ENCODE measurements at regions not wholly inside any gene's neighbourhood (a gene's known extent, or its start where the extent isn't known, plus 50 kb on each side); places are given as distances from the start of the nearest gene placed in this dataset.

- no peak for TF ChIP-seq CTCF (IDR thresholded peaks at IDR 0.05 in 2 of 3, conservative IDR thresholded peaks at IDR 0.05 in 1 of 3; ENCODE audit: borderline replicate concordance in 1 of 3, insufficient read depth in 1 of 3, low read depth in 2 of 3, low read length in 2 of 3)
- no peak for TF ChIP-seq REST (IDR thresholded peaks at IDR 0.05; ENCODE audit: low read depth)
- TF ChIP-seq YY1 (IDR thresholded peaks at IDR 0.05; ENCODE audit: extremely low read depth, insufficient replicate concordance, low read depth, low read length): no peak
- TF ChIP-seq EZH2phosphoT487 (IDR thresholded peaks at IDR 0.05; ENCODE audit: borderline replicate concordance): no peak
- TF ChIP-seq POLR2A (IDR thresholded peaks at IDR 0.05; ENCODE audit: borderline replicate concordance, extremely low read depth, insufficient read depth, insufficient read length): no peak
- no peak for TF ChIP-seq SRF (IDR thresholded peaks at IDR 0.05; ENCODE audit: low read depth)
- TF ChIP-seq ZFX (IDR thresholded peaks at IDR 0.05): no peak
- TF ChIP-seq POLR2AphosphoS5 (IDR thresholded peaks at IDR 0.05; ENCODE audit: low read depth, low read length): no peak
- TF ChIP-seq MAX (IDR thresholded peaks at IDR 0.05): no peak
- no peak for TF ChIP-seq CBX3 (IDR thresholded peaks at IDR 0.05; ENCODE audit: low read depth)
- TF ChIP-seq EZH2 (IDR thresholded peaks at IDR 0.05): no peak
- no peak for TF ChIP-seq SP1 (IDR thresholded peaks at IDR 0.05; ENCODE audit: low read depth)
Observed at GRCh38 chr7:22596763-22597400, 96.9 kb upstream of the STEAP1B start.

Data from HCT116 (cell line).